A673 (cell line): ENCODE measurements at regions not wholly inside any gene's neighbourhood (a gene's known extent, or its start where the extent isn't known, plus 50 kb on each side); places are given as distances from the start of the nearest gene placed in this dataset.

ENCODE experiments used
- BruUV-seq: library from RNA; stranded (reverse); fragments of 400-500 nt; replicated peaks from 2 replicates; lab custom pipeline; 2021; lab: Mats Ljungman, UMichigan
- CTCF ChIA-PET: fragments of 300-600 bp; sonication (Branson Sonifier 250); formaldehyde crosslinking; loops from one replicate; lab custom pipeline; 2022; ENCODE audit warnings: antibody characterized with exemption; lab: Charles Lee
- POLR2A ChIA-PET: fragments of 300-600 bp; sonication (Branson Sonifier 250); formaldehyde crosslinking; loops from one replicate; lab custom pipeline; 2022; ENCODE audit warnings: antibody characterized with exemption; ENCODE audit not compliant: low non-redundant PET; lab: Charles Lee
- DNase-seq: peaks from one replicate; pipeline ENCODE4 v3.0.0-alpha.2; 2015; ENCODE audit warnings: low spot score
- H3K27ac ChIP-seq: fragments of 200-600 bp; sonication (generic); 2 replicates; pipeline ENCODE4 v1.5.1; 2016; ENCODE audit warnings: mixed run types, low read depth, mild to moderate bottlenecking, mixed read lengths, antibody characterized with exemption, low read length; ENCODE audit not compliant: poor library complexity, severe bottlenecking
- H3K27me3 ChIP-seq: fragments of 200-600 bp; sonication (generic); replicated peaks from 2 replicates; pipeline ENCODE4 v1.6.1; 2017; ENCODE audit warnings: mixed run types, low read depth, mild to moderate bottlenecking, mixed read lengths, antibody characterized with exemption, low read length; ENCODE audit not compliant: insufficient read depth, poor library complexity
- H3K36me3 ChIP-seq: fragments of 200-600 bp; sonication (generic); 2 replicates; pipeline ENCODE4 v1.6.1; 2016; ENCODE audit warnings: mixed run types, mild to moderate bottlenecking, mixed read lengths, antibody characterized with exemption, low read length; ENCODE audit not compliant: insufficient read depth, poor library complexity, severe bottlenecking
- H3K4me1 ChIP-seq: fragments of 200-600 bp; sonication (generic); 2 replicates; pipeline ENCODE4 v1.6.1; 2017; ENCODE audit warnings: mixed run types, mild to moderate bottlenecking, mixed read lengths, antibody characterized with exemption, low read length; ENCODE audit not compliant: insufficient read depth, poor library complexity, severe bottlenecking
- H3K4me3 ChIP-seq: fragments of 200-600 bp; sonication (generic); 2 replicates; pipeline ENCODE4 v1.5.1; 2016; ENCODE audit warnings: low read depth, mixed run types, mild to moderate bottlenecking, mixed read lengths, low read length; ENCODE audit not compliant: poor library complexity, severe bottlenecking
- H3K9me3 ChIP-seq: fragments of 200-600 bp; sonication (generic); 2 replicates; pipeline ENCODE4 v1.6.1; 2016; ENCODE audit warnings: mixed run types, low read depth, mild to moderate bottlenecking, mixed read lengths, antibody characterized with exemption, low read length; ENCODE audit not compliant: poor library complexity, severe bottlenecking
- CTCF ChIP-seq: fragments of 300-800, 200-600 bp; sonication (generic); conservative IDR thresholded peaks from 2 replicates; pipeline ENCODE4 v1.5.1; 2017; ENCODE audit warnings: low read depth, mild to moderate bottlenecking, antibody characterized with exemption, low read length, moderate library complexity, mixed read lengths
- EZH2 ChIP-seq: fragments of 200-600 bp; sonication (generic); IDR thresholded peaks from 2 replicates; pipeline ENCODE4 v1.6.1; 2017; ENCODE audit warnings: borderline replicate concordance, low read depth, mild to moderate bottlenecking, mixed read lengths, antibody characterized with exemption, low read length; ENCODE audit not compliant: poor library complexity, severe bottlenecking
- intact Hi-C: fragments of 100-400 bp; cut with micrococcal nuclease; formaldehyde crosslinking; loops from one replicate; pipeline ENCODE4 v1.10.0; 2022; ENCODE audit not compliant: unreplicated experiment

GRCh38 chr12:43286986-43287385 is 265.0 kb downstream of the ADAMTS20 start:
- ChIA-PET POLR2A (no interaction called here), CTCF (no interaction called here)
- no peak for DNase-seq
- Histone ChIP-seq H3K27ac (no peak overlapping the region), H3K27me3 (no peaks in the 10 kb centered on the region), H3K4me3 (no peak overlapping the region), H3K4me1 (peaks cover 4% of the 10 kb centered on the region), H3K9me3 (no peaks in the 10 kb centered on the region), H3K36me3 (no peaks in the 10 kb centered on the region)
- no TSS peak for BruUV-seq
- TF ChIP-seq CTCF (no peak), EZH2 (no peak)
- intact Hi-C loops = no loop called here

- intact Hi-C loops = no loop called here
- ChIA-PET CTCF (no interaction called here), POLR2A (no interaction called here)
- Histone ChIP-seq H3K27ac (no peak overlapping the region), H3K4me1 (peaks cover 4% of the 10 kb centered on the region), H3K4me3 (no peak overlapping the region), H3K36me3 (no peaks in the 10 kb centered on the region), H3K9me3 (no peaks in the 10 kb centered on the region), H3K27me3 (no peaks in the 10 kb centered on the region)
- no peak for DNase-seq
- no TSS peak for BruUV-seq
- TF ChIP-seq CTCF (no peak), EZH2 (no peak)
These were observed 266.8 kb downstream of the ADAMTS20 start for GRCh38 chr12:43285159-43285598.

- TF ChIP-seq CTCF = no peak
- no peak for TF ChIP-seq EZH2
- H3K9me3 ChIP-seq = no peaks in the 10 kb centered on the region
- intact Hi-C loops = loop anchor here (5.0 kb wide), 1 partner anchor 697 kb away; the partner anchor contains the start of gene PRICKLE1
- BruUV-seq = no TSS peak
- H3K4me1 ChIP-seq = peaks cover 4% of the 10 kb centered on the region
- ChIA-PET CTCF (no interaction called here), POLR2A (no interaction called here)
- H3K27ac ChIP-seq = no peak overlapping the region
- no peak overlapping the region for H3K4me3 ChIP-seq
- no peaks in the 10 kb centered on the region for H3K36me3 ChIP-seq
- no peak for DNase-seq
- H3K27me3 ChIP-seq = no peaks in the 10 kb centered on the region
These were observed 267.4 kb downstream of the ADAMTS20 start for GRCh38 chr12:43284486-43285158.
